ENCODE measurements at regions not wholly inside any gene's neighbourhood (a gene's known extent, or its start where the extent isn't known, plus 50 kb on each side); places are given as distances from the start of the nearest gene placed in this dataset.

DNA sequence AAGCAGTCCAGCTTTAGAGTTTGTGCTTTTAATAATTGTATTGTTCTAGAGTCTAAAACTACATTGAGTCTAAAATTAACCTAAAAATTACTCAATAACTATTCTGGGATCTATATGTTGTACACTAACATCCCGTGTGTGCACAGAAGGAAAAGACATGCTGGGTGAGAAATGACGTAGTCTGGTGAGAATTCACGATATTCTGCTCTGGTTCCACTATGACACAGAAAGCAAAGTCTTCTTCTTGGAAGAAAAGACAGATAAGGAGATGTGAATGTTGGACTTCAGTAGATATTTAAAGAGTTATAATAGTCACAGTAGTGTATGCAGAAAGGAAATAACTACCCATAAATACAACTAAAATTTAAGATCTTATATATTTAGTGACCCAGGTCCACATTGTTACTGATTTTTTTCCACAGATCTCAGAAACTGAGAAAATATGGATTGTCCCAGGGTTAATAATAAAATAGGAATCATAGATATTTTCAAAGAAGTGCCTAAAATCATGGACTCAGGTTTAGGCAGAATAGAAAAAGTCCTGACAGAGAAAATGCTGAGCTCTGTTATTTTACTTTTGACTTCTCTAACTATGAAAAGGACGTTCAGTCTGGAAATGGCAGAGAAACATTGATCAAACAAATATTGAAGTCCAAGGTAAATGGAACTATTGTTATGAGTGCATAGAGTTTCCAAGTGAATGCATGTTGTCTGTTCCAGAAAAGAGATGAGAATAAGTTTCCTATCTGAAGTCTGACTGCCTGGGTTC, 170.7 kb downstream of the ANKRD50 start:
- Histone ChIP-seq H3K27ac (ENCODE audit: insufficient read depth, low read length) (no peak overlapping the region), H3K9me3 (ENCODE audit: control insufficient read depth, insufficient read depth, low read depth, low read length) (no peaks in the 10 kb centered on the region), H3K9ac (ENCODE audit: insufficient read depth, low read length) (no peak overlapping the region), H3K4me2 (ENCODE audit: extremely low read depth, insufficient read depth, low read length) (no peak overlapping the region), H3K27me3 (ENCODE audit: control insufficient read depth, insufficient read depth, low read length) (no peaks in the 10 kb centered on the region), H3K4me3 (replicated peaks in 1 of 4; ENCODE audit: control extremely low read depth in 1 of 4, insufficient read depth in 1 of 4, low read depth in 3 of 4, low read length in 4 of 4) (no peak overlapping the region), H3K79me2 (ENCODE audit: control insufficient read depth, insufficient read depth, low read length) (no peaks in the 10 kb centered on the region), H3K4me1 (ENCODE audit: control insufficient read depth, extremely low read depth, insufficient read depth, low read length) (no peaks in the 10 kb centered on the region), H4K20me1 (ENCODE audit: control insufficient read depth, extremely low read depth, insufficient read depth, low read length) (no peaks in the 10 kb centered on the region), H3K36me3 (ENCODE audit: control insufficient read depth, insufficient read depth, low read length) (no peaks in the 10 kb centered on the region), H2AFZ (ENCODE audit: low read length) (no peak overlapping the region)
- DNase-seq (ENCODE audit: low read depth in 2 of 2) = no peak
- TF ChIP-seq, protein P1, sequence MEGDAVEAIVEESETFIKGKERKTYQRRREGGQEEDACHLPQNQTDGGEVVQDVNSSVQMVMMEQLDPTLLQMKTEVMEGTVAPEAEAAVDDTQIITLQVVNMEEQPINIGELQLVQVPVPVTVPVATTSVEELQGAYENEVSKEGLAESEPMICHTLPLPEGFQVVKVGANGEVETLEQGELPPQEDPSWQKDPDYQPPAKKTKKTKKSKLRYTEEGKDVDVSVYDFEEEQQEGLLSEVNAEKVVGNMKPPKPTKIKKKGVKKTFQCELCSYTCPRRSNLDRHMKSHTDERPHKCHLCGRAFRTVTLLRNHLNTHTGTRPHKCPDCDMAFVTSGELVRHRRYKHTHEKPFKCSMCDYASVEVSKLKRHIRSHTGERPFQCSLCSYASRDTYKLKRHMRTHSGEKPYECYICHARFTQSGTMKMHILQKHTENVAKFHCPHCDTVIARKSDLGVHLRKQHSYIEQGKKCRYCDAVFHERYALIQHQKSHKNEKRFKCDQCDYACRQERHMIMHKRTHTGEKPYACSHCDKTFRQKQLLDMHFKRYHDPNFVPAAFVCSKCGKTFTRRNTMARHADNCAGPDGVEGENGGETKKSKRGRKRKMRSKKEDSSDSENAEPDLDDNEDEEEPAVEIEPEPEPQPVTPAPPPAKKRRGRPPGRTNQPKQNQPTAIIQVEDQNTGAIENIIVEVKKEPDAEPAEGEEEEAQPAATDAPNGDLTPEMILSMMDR (conservative IDR thresholded peaks at IDR 0.05 in 1 of 2, IDR thresholded peaks at IDR 0.05 in 1 of 2; ENCODE audit: low read depth in 1 of 2, low read length in 2 of 2) = no peak
- no peak for TF ChIP-seq EZH2 (IDR thresholded peaks at IDR 0.05; ENCODE audit: low read length, missing control alignments)

DNA sequence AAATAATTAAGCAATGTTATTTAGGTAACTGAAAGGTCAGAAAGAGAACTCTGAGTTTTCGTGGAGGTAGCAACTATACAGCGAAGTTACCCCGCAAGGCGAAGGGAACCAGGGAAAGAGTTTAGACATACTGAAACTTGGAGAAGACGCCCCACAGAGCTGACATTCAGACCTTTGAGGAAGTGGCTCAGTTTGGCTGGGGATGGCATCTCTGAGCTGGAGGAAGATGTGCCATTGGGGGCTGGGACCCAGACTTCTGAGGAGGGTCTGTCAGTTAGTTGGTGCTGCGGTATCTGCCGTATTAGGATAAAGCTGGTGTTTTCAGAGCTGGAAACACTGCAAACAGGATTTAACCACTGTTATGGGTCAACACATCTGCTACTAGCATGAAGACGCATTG, 156.6 kb downstream of the ANKRD50 start:
- H3K4me3 ChIP-seq (replicated peaks in 1 of 4; ENCODE audit: control extremely low read depth in 1 of 4, insufficient read depth in 1 of 4, low read depth in 3 of 4, low read length in 4 of 4) = no peak overlapping the region
- no peak overlapping the region for H3K27ac ChIP-seq (ENCODE audit: insufficient read depth, low read length)
- no peak overlapping the region for H3K9ac ChIP-seq (ENCODE audit: insufficient read depth, low read length)
- no peaks in the 10 kb centered on the region for H3K9me3 ChIP-seq (ENCODE audit: control insufficient read depth, insufficient read depth, low read depth, low read length)
- H3K4me1 ChIP-seq (ENCODE audit: control insufficient read depth, extremely low read depth, insufficient read depth, low read length) = no peaks in the 10 kb centered on the region
- H3K4me2 ChIP-seq (ENCODE audit: extremely low read depth, insufficient read depth, low read length) = no peak overlapping the region
- H4K20me1 ChIP-seq (ENCODE audit: control insufficient read depth, extremely low read depth, insufficient read depth, low read length) = no peaks in the 10 kb centered on the region
- no peak for DNase-seq (ENCODE audit: low read depth in 2 of 2)
- TF ChIP-seq, protein P1 (conservative IDR thresholded peaks at IDR 0.05 in 1 of 2, IDR thresholded peaks at IDR 0.05 in 1 of 2; ENCODE audit: low read depth in 1 of 2, low read length in 2 of 2) = no peak
- no peak for TF ChIP-seq EZH2 (IDR thresholded peaks at IDR 0.05; ENCODE audit: low read length, missing control alignments)
- H3K27me3 ChIP-seq (ENCODE audit: control insufficient read depth, insufficient read depth, low read length) = no peaks in the 10 kb centered on the region
- H2AFZ ChIP-seq (ENCODE audit: low read length) = no peak overlapping the region
- H3K79me2 ChIP-seq (ENCODE audit: control insufficient read depth, insufficient read depth, low read length) = no peaks in the 10 kb centered on the region
- H3K36me3 ChIP-seq (ENCODE audit: control insufficient read depth, insufficient read depth, low read length) = no peaks in the 10 kb centered on the region

DNA sequence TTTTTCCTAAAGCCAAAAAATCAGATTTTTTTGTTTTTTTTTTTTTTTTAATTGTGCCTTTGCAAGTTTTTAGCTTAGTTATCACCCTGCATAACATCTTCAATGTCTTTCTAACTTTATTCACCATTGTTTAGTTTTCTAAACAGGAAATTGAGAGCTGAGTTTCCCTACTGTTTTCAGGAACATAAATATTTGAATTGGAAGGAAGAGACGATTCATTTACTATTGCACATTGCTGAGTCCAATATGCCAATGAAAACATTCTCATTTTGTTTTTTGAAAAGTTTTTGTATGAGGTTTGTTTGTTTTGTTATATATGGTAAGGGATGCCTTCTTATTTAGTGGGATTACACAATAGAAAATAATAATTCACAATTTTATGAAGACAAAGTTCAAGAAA, 148.4 kb downstream of the ANKRD50 start:
- Histone ChIP-seq H3K36me3 (ENCODE audit: control insufficient read depth, insufficient read depth, low read length) (no peaks in the 10 kb centered on the region), H3K4me2 (ENCODE audit: extremely low read depth, insufficient read depth, low read length) (no peak overlapping the region), H2AFZ (ENCODE audit: low read length) (no peak overlapping the region), H3K9me3 (ENCODE audit: control insufficient read depth, insufficient read depth, low read depth, low read length) (no peaks in the 10 kb centered on the region), H3K27ac (ENCODE audit: insufficient read depth, low read length) (no peak overlapping the region), H3K27me3 (ENCODE audit: control insufficient read depth, insufficient read depth, low read length) (no peaks in the 10 kb centered on the region), H4K20me1 (ENCODE audit: control insufficient read depth, extremely low read depth, insufficient read depth, low read length) (no peaks in the 10 kb centered on the region), H3K79me2 (ENCODE audit: control insufficient read depth, insufficient read depth, low read length) (no peaks in the 10 kb centered on the region), H3K4me1 (ENCODE audit: control insufficient read depth, extremely low read depth, insufficient read depth, low read length) (no peaks in the 10 kb centered on the region), H3K4me3 (replicated peaks in 1 of 4; ENCODE audit: control extremely low read depth in 1 of 4, insufficient read depth in 1 of 4, low read depth in 3 of 4, low read length in 4 of 4) (no peak overlapping the region), H3K9ac (ENCODE audit: insufficient read depth, low read length) (no peak overlapping the region)
- DNase-seq (ENCODE audit: low read depth in 2 of 2) = no peak
- TF ChIP-seq, protein P1 (conservative IDR thresholded peaks at IDR 0.05 in 1 of 2, IDR thresholded peaks at IDR 0.05 in 1 of 2; ENCODE audit: low read depth in 1 of 2, low read length in 2 of 2) = no peak
- TF ChIP-seq EZH2 (IDR thresholded peaks at IDR 0.05; ENCODE audit: low read length, missing control alignments) = no peak

All from fibroblast of lung (primary cell).